GM18858 (cell line): ENCODE measurements at regions not wholly inside any gene's neighbourhood (a gene's known extent, or its start where the extent isn't known, plus 50 kb on each side); places are given as distances from the start of the nearest gene placed in this dataset.

Experiments
- ATAC-seq: cut with Tn5 transposase; IDR thresholded peaks from one replicate; pipeline ENCODE4 v1.9.1; 2021; ENCODE audit not compliant: unreplicated experiment

DNA sequence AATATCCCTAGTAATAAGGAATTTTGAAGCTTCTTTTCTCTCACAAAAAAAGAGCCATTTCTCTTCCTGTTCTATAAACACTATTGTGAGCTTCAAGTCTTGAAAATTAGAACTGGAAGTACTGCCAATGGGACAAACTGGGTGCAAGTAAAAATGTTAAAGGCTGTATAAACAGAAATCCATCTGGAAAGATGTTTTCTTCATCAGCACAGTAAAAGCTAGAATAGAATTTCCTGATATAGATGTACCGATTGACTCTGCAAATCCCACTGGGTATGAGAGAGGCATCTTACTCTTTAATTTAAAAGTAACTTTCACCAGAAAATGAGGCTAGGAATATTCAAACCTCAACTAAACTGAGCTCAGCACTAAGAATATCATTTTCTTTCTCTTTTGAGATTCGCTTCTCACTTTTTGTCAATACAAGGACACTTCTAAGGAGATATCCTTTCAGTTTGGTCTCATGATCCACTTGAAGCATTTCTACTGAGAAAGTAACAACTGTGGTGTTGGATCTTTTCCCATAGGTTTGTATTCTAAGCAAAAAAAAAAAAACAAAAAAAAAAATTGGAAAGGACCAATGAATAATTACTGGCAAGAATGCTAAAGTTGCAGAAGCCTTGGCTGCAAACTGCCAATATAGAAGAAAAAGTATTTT is 169.0 kb upstream of the PRDM1 start:
- ATAC-seq, result no peak

DNA sequence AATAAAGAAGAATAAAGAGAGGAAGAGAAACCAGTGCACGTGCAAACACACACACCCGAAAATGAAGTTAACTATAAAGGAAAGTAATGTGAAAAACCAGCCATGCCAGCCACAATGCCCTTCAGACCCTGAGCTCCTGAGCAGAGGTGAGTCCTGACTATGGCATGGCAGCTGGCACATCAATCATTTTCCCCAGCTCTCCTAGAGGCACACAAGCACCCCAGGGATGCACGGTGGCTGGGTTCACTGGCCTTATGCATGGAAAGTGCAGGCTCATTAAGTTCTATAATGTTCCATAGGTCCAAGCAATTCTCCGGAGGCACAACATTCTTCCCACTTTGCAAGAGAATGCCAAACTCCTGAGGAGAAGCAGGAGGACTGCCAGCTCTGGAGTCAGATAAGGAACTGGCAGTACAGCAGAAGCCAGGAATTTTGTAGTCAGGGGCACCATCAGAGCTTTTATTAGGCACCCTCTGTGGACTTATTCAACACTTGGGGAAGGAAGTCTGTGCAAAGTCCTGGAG is 175.0 kb upstream of the PRDM1 start:
- ATAC-seq, result no peak

DNA sequence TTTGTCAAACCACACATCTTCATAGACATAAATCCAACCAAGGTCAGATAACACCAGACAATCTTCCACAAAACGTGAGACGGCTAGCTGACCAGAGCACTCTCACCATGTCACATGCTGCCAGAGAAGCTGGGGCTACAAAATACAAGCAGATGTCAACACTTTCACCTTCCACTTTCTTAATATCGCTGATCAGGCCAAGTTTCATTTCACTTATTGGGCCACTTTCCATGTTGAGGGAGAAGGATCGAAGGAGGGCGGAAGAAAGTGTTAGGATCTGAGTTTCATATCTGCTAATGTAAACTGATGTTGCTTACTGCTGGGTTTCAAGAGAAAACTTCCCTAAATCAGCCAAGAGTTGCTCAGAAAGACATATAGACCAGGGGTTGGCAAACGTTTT is 177.0 kb upstream of the PRDM1 start:
- no peak for ATAC-seq

DNA sequence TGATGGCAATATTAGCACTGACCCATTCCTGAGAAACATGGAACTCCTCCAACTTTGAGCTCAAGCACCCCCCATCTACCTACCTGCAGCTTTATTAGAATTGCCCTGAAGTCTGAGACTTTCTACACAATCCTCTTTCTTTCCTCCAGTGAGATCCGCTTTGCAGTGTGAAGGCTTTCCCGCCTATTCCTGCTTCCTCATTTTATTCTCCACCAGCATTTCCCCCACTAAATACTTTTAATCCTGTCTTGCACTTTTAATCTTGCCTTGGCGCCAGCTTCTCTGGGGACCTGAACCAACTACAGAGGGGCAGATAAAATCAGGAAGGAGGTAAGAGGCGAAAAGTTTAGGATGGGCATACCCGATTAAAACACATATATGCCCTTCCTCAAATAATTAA is 178.1 kb upstream of the PRDM1 start:
- no peak for ATAC-seq

DNA sequence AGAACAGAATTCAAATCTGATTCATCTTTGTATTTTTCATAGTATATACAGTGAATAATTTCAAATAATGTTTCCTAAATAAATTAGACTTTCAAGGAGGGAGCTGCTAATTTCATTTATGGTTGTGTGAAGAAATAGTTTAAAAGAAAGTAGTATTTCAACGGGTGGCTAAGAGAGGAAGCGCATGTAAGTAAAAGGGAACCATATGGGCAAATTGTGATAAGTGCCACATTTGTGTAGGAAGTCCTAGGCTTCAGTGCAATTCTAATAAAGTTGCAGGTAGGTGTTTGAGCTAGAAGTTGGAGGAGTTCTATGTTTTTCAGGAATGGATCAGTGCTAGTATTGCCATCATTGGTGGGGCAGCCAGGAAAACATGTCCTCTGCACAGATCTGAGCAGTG is 178.8 kb upstream of the PRDM1 start:
- no peak for ATAC-seq

DNA sequence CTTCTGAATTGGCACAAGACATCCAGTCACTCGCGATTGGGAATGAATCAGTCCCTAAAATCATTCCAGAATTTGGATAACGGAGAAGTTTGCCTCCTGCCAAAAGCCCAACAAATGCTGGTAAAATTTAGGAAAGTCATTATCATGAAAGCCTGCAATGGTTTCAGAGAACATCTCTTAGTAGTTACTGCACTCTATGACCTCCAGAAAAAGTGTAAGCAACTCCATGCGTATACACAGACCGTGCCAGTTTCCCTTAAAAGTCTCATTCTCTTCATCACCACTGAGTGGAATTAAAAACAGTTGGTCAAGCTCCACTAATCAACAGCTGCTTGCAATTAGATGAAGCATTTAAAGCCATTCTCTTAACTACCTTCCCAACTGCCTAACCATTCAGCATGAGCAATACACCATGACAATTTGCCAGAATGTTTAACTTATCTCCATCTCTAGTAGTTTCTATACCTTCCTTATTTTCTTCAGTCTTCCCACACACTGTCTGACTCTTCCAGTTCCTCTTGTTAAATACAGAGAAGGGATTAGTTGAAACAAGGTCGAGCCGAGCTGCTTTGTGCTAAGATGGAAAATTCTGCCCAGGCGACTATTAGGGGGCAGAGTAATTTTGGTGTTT is 183.6 kb upstream of the PRDM1 start:
- no peak for ATAC-seq

DNA sequence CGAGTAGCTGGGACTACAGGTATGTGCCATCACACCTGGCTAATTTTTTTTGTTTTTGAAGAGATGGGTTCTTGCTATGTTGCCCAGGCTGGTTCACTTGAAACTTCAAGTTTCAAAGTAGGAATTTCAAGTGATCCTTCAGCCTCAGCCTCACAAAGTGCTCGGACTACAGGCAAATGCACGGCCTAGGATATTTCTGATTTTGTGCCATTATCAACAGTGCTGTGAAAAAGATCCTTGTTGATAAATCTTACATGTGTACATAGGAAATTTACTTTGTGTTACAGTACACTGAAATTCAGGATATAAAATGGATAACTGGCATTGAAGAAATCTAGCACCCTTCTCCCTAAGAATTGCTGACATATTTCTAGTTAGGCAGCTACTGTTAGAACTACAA is 184.6 kb upstream of the PRDM1 start:
- no peak for ATAC-seq

DNA sequence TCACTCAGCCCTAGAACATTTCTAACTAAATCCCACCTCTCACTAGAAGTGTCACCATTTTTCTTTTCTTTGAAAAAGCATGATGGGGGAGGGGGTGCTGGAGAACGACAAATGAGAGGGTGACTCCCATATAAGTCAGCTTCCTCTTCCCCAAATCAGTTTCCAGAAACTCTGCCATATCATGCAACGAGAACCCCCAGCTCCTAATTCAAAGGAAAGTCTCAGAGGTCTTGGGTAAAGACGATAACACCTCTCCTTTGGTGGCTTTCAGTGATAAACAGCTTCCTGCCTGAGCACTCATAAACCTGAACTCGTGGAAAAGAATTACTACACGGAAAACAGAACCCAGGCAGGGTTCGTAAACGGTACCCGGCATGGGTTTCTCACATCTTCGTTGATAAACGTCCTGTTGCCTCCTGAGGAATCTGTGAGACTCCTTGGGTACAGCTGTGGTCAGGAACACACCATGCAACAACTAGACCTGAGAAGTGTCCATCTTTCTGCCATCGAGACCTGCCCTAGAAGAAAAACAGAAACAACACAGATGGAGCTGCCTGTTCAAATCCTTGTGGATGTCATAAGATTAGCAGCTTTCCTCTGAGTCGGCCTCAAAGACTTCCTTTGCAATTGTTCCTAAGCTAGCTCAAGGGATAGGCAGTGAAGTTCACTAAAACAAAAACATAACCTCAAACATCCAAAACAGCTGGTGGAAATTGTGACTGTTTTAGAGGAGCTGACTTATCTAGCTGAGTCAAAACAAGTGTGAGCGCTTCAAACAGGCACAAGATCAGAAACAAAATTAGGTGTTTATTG is 185.8 kb upstream of the PRDM1 start:
- no peak for ATAC-seq

DNA sequence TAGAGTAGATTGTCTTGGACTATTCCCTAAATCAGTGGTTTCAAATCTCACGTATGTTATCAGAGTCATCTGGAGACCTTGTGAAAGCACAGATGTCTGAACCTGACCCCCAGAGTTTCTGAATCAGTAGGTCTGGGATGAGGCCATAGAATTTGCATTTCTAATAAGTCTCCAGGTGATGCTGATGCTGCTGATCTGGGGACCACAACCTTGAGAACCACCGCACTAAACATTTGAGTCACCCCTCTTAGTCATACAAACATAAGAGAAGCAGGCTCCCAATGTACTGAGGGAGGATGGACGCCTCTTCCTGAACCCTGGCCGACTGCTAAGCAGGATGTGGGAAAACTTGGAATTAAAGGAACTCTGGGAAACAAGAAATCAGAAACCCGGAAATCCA is 187.8 kb upstream of the PRDM1 start:
- no peak for ATAC-seq

DNA sequence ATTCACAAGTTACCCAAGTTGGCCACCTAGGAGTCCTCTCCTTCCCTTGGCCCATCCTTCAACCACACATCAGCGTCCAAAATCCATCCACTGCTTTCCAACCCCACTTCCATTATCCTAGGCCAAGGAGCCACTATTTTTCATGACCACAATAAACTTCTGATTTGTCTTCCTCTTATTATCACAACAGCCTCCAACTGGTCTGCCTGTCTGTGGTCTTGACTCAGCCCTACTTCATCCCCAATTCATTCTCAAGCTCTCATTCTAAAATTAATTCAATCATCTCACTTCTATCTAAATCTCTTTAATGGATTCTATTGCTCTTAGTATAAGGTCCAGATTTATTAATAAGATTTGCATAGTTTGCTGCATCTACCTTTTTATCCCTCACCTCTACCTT is 189.0 kb upstream of the PRDM1 start:
- ATAC-seq, result no peak

DNA sequence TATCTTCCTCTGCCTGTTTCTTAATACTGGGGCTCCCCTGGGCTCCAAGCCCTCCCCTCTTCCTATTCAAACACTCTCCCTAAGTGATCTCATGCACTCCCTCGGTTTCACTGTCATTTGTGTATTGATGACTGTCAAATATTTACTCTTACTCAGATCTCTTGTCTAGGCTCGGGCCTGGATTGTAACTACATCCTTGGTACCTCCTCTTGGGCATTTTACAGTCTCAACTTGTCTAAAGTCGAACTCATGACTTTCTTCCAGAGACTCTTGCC is 189.4 kb upstream of the PRDM1 start:
- ATAC-seq, result no peak

DNA sequence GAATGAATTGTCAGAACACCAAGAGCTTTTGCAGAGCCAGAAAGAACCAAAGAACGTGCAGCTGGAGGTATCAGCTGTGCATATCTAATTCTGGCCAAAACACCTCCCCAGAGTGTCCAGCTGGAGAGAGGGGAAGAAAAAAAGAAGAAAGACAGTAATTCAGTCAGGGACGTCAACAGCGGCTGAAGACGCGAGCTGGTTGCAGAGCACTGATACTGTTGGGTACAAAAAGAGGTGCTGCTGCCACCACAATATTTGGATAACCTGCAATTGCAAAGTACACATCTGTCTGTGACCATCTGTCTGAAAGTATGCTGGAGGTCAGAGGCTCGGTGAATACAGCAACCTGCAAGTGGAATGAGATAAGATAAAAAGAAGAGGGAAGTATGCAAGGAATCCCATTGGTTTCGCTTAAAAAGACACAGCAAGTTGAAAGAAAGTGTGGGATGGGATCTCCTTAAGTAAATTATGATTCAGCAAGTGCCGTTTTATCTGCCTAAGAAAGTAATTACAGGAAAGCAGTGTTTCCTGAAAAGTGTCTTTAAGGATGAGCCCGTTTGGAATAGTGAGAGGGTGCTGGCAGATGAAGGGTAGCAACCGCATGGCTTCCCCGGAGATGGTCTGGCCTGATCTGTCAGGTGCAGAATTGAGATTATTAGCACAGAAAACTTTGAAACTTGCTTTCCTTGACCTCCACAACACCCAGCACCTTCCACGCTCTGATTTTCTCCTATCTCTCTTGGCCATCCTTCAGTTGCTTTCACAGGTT is 189.9 kb upstream of the PRDM1 start:
- ATAC-seq, result no peak

DNA sequence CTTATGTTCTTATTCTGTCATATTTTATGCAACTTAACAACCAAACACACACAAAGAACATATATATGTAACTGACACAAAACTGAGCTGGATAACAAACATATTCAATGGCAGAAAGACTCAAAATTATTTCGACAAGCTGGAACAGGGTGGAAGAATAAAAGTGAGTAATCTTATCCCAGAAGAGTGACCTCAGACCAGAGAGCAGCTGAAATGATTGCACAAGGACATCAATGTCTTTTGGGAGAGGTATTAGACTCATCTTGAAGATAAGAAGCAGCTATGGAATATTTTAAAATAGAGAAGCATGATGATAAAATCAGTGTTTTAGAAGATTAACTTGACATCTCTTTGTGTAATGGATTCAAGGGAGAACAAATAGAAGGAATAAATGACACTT is 191.6 kb upstream of the PRDM1 start:
- no peak for ATAC-seq

DNA sequence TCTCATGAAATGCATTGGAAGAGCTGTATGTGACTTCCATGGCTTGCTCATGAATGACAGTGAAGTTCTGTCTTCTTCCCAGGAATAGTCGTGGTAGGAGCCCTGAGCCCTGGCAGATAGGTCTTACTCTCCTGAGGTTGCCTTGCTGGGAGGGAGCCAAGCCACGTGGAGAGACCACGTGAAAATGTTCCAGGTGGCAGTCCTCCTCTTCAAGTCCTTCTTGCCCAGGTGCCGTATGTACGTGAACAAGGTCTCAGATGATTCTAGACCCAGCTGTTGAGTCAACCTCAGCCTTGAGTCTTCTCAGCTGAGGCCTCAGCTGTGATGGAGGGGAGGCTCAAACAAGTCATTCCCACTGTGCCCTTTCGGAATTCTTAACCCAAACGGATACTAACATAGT is 192.4 kb upstream of the PRDM1 start:
- ATAC-seq, result no peak

DNA sequence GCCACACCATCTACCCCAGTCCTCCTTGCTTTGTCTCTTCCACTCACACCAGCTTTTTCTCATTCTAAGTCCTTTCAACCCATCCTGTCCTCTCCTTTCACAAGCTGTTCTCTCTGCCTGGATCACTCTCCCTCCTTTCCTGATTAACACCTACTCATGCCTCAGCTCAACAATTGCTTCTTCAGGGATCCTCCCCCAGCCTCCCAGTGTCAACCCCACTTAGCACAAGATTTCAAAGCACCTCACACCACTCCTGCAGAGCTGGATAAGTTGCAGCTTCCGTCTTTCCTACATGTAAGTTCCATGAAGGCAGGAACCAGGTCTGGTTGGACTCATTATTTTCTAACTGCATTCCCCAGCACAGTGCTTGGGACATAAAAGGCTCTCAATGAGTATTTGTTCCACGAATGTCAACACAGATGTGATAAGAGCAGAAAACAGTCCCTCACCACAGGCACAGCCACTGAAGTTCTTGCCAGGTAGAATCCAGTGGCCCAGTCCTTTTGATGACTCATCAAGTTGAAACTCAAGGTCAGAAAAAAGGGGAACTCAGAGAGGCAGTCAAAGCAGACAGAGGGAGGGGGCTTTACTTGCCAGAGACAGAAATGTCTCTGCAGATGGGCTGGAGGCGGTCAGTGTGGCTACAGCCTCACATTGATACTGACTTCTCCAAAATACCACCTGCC is 193.4 kb upstream of the PRDM1 start:
- ATAC-seq, result peak; percentile 84

DNA sequence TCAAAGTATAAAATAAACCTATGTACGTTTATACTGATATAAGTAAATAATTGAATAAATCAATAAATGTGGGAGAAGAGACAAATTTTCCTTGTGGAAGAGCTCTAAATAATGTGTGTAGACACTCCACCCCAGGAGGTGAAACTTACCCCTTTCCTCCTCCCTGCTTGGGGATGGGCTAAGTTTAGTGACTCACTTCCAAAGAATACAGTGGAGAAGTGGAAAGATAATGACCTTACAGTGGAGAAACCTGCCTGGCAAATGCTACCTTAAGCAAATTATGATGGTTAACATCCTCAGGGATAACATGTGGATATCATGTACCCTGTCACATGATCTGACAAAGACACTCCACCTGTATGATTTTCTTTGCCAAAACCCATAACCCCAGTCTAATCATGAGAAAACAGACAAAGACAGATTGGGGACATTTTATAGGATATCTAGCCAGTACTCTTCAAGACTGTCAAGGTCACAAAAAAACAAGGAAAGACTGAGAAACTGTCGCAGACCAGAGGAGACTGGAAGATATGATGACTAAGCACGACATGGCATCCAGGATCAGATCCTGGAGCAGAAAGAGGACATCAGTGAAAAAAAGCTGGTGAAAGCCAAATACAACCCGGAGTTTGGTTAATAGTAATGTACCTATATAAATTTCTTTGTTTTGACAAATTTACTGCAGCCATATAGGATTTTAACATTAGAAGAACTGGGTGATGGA is 195.5 kb upstream of the PRDM1 start:
- no peak for ATAC-seq

DNA sequence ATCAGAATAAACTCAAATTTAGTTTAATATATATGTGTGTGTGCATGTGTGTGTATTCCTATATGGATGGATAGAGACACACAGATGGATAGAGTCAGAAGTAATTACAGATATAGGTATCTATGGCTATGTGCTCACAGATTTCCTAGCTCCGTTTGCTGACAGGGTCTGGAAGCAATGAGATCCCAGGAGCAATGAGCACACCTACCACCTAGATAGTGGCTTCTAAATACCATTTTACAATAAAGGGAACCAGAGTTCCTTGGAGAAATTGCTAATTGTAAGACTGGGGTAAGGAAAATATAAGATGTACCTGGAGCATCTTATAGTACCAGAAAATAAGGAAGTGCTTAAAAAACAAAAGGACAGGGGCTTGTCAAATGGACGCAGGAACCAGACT is 196.2 kb upstream of the PRDM1 start:
- ATAC-seq, result no peak

DNA sequence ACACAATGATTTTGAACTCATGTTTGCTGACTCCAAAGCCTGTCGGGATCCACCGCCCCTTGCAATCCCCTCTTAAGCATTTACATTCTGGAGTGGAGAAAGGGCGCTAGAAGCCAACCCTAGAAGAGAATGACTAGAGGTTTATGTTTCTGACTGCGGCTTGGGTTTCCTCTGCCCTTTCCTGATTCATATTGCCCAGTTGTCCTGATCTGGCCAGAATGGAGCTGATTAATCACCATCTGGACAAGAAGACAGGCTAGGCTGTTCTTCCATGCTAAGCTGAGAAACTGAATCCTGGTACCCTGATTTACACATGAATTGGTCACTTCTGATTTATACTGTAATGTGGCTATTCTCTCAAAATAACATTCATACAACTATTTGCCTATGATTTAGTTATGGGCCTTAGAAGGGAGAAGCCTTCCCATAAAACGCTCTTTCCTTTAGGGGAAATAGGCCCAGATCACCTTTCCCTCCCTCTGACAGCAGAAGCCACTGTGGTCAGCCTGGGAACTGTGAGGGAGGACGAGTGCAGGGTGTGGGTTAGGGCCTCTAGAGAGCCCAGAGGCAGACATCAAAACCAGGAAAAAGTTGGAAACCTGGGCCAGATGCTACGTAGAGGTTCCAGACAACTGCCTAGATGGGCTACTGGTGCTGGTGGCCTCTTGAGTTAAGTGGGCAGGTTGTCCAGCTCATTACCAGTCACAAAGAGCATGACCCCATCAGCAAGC is 199.2 kb upstream of the PRDM1 start:
- ATAC-seq, result no peak

DNA sequence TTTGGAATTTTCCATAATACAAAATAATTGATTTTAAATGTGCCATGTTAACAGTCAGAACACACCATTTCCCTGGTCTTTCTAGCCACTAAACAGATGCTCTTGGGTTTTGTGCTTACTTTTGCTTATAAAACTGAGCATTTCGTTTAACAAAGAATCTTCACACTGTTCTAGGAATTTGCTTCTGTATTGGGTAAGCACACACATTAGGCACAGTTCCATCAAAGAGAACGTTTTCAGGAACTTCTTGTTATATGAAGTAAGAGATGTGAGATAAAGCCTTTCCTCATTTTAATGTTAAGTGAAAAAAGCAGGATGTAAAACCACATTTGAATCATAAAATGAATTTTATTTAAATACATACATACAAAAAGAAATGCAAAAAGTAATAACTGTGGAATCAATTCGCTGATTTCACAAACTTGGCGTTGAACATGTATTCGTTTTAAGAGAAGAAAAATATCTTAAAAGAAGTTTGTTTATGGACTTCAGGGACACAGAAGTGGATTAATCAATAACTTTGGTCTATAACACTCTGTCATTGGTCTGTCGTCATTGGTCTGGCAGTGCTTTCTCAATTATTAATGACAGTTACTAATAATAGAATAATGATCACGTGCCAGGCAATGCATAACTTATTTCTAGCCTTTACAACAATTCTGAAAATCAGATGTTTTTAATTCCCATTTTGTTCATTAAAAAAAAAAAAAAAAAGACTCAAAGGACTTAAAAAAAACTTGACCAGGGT is 199.9 kb upstream of the PRDM1 start:
- no peak for ATAC-seq
